H1 (cell line): ENCODE measurements at regions not wholly inside any gene's neighbourhood (a gene's known extent, or its start where the extent isn't known, plus 50 kb on each side); places are given as distances from the start of the nearest gene placed in this dataset.

Experiments used
- CHD1 ChIP-seq: IDR thresholded peaks from 2 replicates; pipeline ENCODE4 v1.6.1; 2012; ENCODE audit warnings: low read depth, low read length, improper control_type of control experiment
- CHD7 ChIP-seq: fragments of 300-600 bp; sonication (generic); IDR thresholded peaks from 2 replicates; pipeline ENCODE4 v1.7.1; 2012; ENCODE audit warnings: low read length, moderate library complexity, mild to moderate bottlenecking, inconsistent platforms; ENCODE audit not compliant: insufficient replicate concordance
- EP300 ChIP-seq, 2 experiments: IDR thresholded peaks; 1 replicate in 1 of 2; 2 replicates in 1 of 2; pipeline ENCODE4 v1.6.1; 2011 to 2012; ENCODE audit warnings: low read depth in 2 of 2, low read length in 2 of 2, mild to moderate bottlenecking in 2 of 2, borderline replicate concordance in 1 of 2, inconsistent platforms in 1 of 2, moderate library complexity in 1 of 2

GRCh38 chr15:96559631-96560030 lies 229.1 kb downstream of the NR2F2 start (continued):
- TF ChIP-seq CHD7, result no peak
- no peak for TF ChIP-seq CHD1
- no peak for TF ChIP-seq EP300 (IDR thresholded peaks at IDR 0.05; ENCODE audit: borderline replicate concordance in 1 of 2, low read depth in 2 of 2, low read length in 2 of 2)
